MCF 10A (cell line): ENCODE measurements at regions not wholly inside any gene's neighbourhood (a gene's known extent, or its start where the extent isn't known, plus 50 kb on each side); places are given as distances from the start of the nearest gene placed in this dataset.
A peak's percentile ranks its signal among the peaks of the same experiment; 100 is the strongest.
"Not testable (repeated sequence)": the region's sequence is repeated elsewhere in the genome, so short reads cannot be mapped to it uniquely, and the experiment has no call there.

ENCODE experiments used
- BruUV-seq: library from RNA; stranded (reverse); fragments of 400-500 nt; replicated peaks from 2 replicates; lab custom pipeline; 2021; lab: Mats Ljungman, UMichigan
- CTCF ChIA-PET: fragments of 300-600 bp; sonication (Branson Sonifier 250); formaldehyde crosslinking; extraction: SDS; loops from one replicate; lab custom pipeline; 2021; ENCODE audit warnings: antibody characterized with exemption, inconsistent platforms; lab: Yijun Ruan, JAX
- POLR2A ChIA-PET: fragments of 300-600, 350-650 bp; sonication (Branson Sonifier 250); formaldehyde crosslinking; extraction: SDS; loops from one replicate; lab custom pipeline; 2020; ENCODE audit warnings: antibody characterized with exemption, inconsistent platforms; lab: Yijun Ruan, JAX
- DNase-seq: peaks from one replicate; pipeline ENCODE4 v3.0.0-alpha.2; 2018; ENCODE audit not compliant: unreplicated experiment
- H3K27ac Mint-ChIP-seq: one replicate; pipeline ENCODE4 v1.8.0; 2022; ENCODE audit warnings: mild to moderate bottlenecking, low read depth, mixed read lengths; ENCODE audit not compliant: unreplicated experiment
- H3K27me3 Mint-ChIP-seq: one replicate; pipeline ENCODE4 v1.8.0; 2022; ENCODE audit warnings: mixed read lengths; ENCODE audit not compliant: insufficient read depth, unreplicated experiment
- H3K36me3 Mint-ChIP-seq: one replicate; pipeline ENCODE4 v1.8.0; 2022; ENCODE audit warnings: mild to moderate bottlenecking, moderate library complexity, mixed read lengths; ENCODE audit not compliant: insufficient read depth, unreplicated experiment
- H3K4me1 Mint-ChIP-seq: one replicate; pipeline ENCODE4 v1.8.0; 2022; ENCODE audit warnings: mixed read lengths; ENCODE audit not compliant: insufficient read depth, unreplicated experiment
- H3K4me3 Mint-ChIP-seq: one replicate; pipeline ENCODE4 v1.8.0; 2022; ENCODE audit warnings: mild to moderate bottlenecking, moderate library complexity, mixed read lengths; ENCODE audit not compliant: unreplicated experiment
- H3K9me3 Mint-ChIP-seq: one replicate; pipeline ENCODE4 v1.8.0; 2022; ENCODE audit warnings: mixed read lengths; ENCODE audit not compliant: unreplicated experiment
- intact Hi-C: fragments of 100-400 bp; cut with micrococcal nuclease; formaldehyde crosslinking; loops from 2 replicates; pipeline ENCODE4 v1.14.1; 2022
- TF ChIP-seq, protein P1 (sequence below): fragments of 200-600 bp; IDR thresholded peaks from one replicate; pipeline ENCODE4 v1.8.0; 2022; ENCODE audit warnings: antibody characterized with exemption, mild to moderate bottlenecking; ENCODE audit not compliant: unreplicated experiment

DNA sequence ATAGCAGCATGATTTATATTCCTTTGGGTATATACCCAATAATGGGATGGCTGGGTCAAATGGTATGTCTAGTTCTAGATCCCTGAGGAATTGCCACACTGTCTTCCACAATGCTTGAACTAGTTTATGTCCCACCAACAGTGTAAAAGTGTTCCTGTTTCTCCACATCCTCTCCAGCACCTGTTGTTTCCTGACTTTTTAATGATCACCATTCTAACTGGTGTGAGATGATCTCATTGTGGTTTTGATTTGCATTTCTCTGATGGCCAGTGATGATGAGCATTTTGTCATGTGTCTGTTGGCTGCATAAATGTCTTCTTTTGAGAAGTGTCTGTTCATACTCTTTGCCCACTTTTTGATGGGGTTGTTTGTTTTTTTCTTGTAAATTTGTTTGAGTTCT is 54.0 kb upstream of the GPR89A start:
- POLR2A ChIA-PET, BruUV-seq, H3K27ac Mint-ChIP-seq, H3K4me1 Mint-ChIP-seq, H3K4me3 Mint-ChIP-seq, CTCF ChIA-PET, H3K36me3 Mint-ChIP-seq, H3K9me3 Mint-ChIP-seq, DNase-seq, intact Hi-C loops: not testable (repeated sequence)
- peaks cover 58% of the 10 kb centered on the region for H3K27me3 Mint-ChIP-seq

DNA sequence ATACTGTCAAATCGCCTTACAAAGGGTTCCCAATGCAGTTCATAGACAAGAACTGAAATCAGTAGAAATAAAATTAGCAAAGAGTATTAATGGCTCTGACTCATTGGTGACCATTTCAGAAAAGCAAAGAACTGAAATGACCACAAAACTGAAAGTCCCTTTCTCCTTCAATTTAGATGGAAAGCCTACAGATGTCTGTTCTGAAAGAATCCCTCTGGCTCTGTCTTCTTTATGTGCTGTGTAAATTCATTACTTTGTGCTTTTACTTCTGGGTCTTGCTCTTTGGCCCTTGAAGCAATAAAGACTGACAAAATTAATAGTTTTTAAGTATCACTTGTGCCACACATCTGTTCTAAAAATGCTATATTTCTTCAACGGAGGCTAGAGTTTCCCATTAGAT is 62.7 kb upstream of the GPR89A start:
- H3K9me3 Mint-ChIP-seq: no peaks in the 10 kb centered on the region
- no peak for DNase-seq
- no TSS peak for BruUV-seq
- intact Hi-C loops: no loop called here
- no peaks in the 10 kb centered on the region for H3K36me3 Mint-ChIP-seq
- ChIA-PET POLR2A (no interaction called here), CTCF (no interaction called here)
- TF ChIP-seq, protein P1, sequence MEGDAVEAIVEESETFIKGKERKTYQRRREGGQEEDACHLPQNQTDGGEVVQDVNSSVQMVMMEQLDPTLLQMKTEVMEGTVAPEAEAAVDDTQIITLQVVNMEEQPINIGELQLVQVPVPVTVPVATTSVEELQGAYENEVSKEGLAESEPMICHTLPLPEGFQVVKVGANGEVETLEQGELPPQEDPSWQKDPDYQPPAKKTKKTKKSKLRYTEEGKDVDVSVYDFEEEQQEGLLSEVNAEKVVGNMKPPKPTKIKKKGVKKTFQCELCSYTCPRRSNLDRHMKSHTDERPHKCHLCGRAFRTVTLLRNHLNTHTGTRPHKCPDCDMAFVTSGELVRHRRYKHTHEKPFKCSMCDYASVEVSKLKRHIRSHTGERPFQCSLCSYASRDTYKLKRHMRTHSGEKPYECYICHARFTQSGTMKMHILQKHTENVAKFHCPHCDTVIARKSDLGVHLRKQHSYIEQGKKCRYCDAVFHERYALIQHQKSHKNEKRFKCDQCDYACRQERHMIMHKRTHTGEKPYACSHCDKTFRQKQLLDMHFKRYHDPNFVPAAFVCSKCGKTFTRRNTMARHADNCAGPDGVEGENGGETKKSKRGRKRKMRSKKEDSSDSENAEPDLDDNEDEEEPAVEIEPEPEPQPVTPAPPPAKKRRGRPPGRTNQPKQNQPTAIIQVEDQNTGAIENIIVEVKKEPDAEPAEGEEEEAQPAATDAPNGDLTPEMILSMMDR: no peak
- peaks cover 49% of the 10 kb centered on the region for H3K27me3 Mint-ChIP-seq
- H3K4me3 Mint-ChIP-seq: no peak overlapping the region
- H3K27ac Mint-ChIP-seq: no peak overlapping the region
- peaks cover 9% of the 10 kb centered on the region for H3K4me1 Mint-ChIP-seq

DNA sequence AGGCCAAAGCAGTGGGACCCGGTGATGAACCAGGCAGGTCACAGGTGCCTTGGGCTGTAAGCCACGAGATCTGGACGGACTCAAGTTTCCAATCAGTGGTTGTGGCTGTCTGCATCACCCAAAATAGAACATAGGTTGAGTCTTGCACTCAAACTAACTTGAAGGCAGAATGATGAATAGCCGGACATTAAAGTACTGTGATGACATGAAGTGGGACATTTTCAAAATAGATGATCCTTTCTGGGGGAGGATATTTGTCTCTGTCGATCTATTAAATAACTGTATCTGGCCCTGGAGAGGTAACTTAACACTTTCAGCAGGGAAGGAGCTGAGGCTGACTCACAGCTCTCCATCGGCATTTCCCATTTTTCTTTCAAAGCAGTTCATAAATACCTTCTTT is 66.1 kb upstream of the GPR89A start:
- POLR2A ChIA-PET, H3K9me3 Mint-ChIP-seq, H3K4me1 Mint-ChIP-seq, intact Hi-C loops, H3K27ac Mint-ChIP-seq, BruUV-seq, H3K4me3 Mint-ChIP-seq, H3K36me3 Mint-ChIP-seq, CTCF ChIA-PET: not testable (repeated sequence)
- peak; percentile 2 for DNase-seq
- H3K27me3 Mint-ChIP-seq: peaks cover 83% of the 10 kb centered on the region

DNA sequence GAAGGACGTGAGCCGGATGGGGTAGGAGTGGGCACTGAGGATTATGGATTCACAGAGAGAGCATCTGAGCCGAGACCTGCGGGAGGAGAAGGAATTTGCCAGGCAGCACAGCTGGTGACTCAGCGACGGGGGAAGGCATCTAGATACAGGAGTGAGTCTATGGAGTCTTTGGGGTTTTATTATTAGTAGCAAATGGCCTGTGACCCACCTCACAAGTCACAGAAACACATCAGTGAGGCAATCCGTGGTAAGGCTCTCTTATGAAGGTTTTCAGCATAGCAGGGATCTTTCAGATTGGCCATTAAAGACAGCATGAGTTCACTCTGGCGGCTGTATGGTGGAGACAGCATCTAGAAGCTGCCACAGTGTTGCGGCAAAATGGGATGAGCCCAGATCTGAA is 66.5 kb upstream of the GPR89A start:
- H3K36me3 Mint-ChIP-seq, H3K4me3 Mint-ChIP-seq, intact Hi-C loops, H3K4me1 Mint-ChIP-seq, H3K9me3 Mint-ChIP-seq, CTCF ChIA-PET, H3K27ac Mint-ChIP-seq, BruUV-seq, POLR2A ChIA-PET: not testable (repeated sequence)
- peak; percentile 46 for DNase-seq
- H3K27me3 Mint-ChIP-seq: peaks cover 87% of the 10 kb centered on the region

GRCh38 chr1:145538118-145538882 is 69.5 kb upstream of the GPR89A start:
- intact Hi-C loops, H3K36me3 Mint-ChIP-seq, H3K4me3 Mint-ChIP-seq, BruUV-seq, CTCF ChIA-PET, POLR2A ChIA-PET, H3K27ac Mint-ChIP-seq, H3K9me3 Mint-ChIP-seq: not testable (repeated sequence)
- Mint-ChIP-seq H3K27me3 (peaks cover 78% of the 10 kb centered on the region), H3K4me1 (peaks cover 14% of the 10 kb centered on the region)
- DNase-seq: peak; percentile 3

GRCh38 chr1:145537003-145537402 is 70.8 kb upstream of the GPR89A start:
- intact Hi-C loops: not testable (repeated sequence)
- H3K4me1 Mint-ChIP-seq: peaks cover 14% of the 10 kb centered on the region
- H3K27me3 Mint-ChIP-seq: peaks cover 65% of the 10 kb centered on the region

GRCh38 chr1:145535461-145535860 is 72.3 kb upstream of the GPR89A start:
- H3K36me3 Mint-ChIP-seq, intact Hi-C loops, BruUV-seq, H3K4me3 Mint-ChIP-seq, POLR2A ChIA-PET, H3K9me3 Mint-ChIP-seq, H3K27ac Mint-ChIP-seq, H3K4me1 Mint-ChIP-seq, CTCF ChIA-PET: not testable (repeated sequence)
- peak; percentile 36 for DNase-seq
- H3K27me3 Mint-ChIP-seq: peaks cover 54% of the 10 kb centered on the region

More at GRCh38 chr1:145537003-145537402, 70.8 kb upstream of the GPR89A start:
- BruUV-seq, CTCF ChIA-PET, H3K4me3 Mint-ChIP-seq, H3K36me3 Mint-ChIP-seq, H3K9me3 Mint-ChIP-seq, H3K27ac Mint-ChIP-seq, POLR2A ChIA-PET, DNase-seq: not testable (repeated sequence)

- CTCF ChIA-PET, intact Hi-C loops, H3K4me1 Mint-ChIP-seq, DNase-seq, H3K4me3 Mint-ChIP-seq, BruUV-seq, H3K36me3 Mint-ChIP-seq, H3K27ac Mint-ChIP-seq, H3K9me3 Mint-ChIP-seq, POLR2A ChIA-PET: not testable (repeated sequence)
- peaks cover 43% of the 10 kb centered on the region for H3K27me3 Mint-ChIP-seq
Measured at GRCh38 chr1:145528068-145528564, 79.7 kb upstream of the GPR89A start.
